H1 (cell line): ENCODE measurements at regions not wholly inside any gene's neighbourhood (a gene's known extent, or its start where the extent isn't known, plus 50 kb on each side); places are given as distances from the start of the nearest gene placed in this dataset.

Experiments used
- ASH2L ChIP-seq: fragments of 200-600, 300-600 bp; sonication (generic); IDR thresholded peaks from one replicate; pipeline ENCODE4 v1.7.1; 2017; ENCODE audit warnings: low read length
- RXRA ChIP-seq: IDR thresholded peaks from 2 replicates; pipeline ENCODE4 v1.6.1; 2011; ENCODE audit warnings: low read depth, mild to moderate bottlenecking, low read length, moderate library complexity; ENCODE audit not compliant: insufficient read depth

DNA sequence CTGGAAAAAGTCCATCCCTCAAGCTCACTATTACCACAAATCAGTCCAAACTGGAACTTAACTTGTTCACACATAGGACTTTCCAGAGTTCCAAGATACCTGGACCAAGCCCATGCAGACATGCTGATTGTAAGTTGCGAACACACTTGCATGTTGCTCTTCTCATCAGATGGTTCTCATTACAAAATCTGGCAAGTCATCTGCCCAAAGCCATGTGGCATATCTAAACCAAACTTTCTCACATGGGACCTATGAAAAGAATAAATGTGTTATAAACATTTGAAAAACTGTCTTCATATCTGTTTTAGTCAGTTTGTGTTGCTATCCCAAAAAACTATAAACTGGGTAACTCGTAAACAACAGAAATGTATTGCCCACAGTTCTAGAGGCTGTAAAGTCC lies 58.8 kb upstream of the MKLN1 start:
- TF ChIP-seq RXRA (no peak), ASH2L (no peak)
